ENCODE measurements at regions not wholly inside any gene's neighbourhood (a gene's known extent, or its start where the extent isn't known, plus 50 kb on each side); places are given as distances from the start of the nearest gene placed in this dataset.

- DNase-seq (ENCODE audit: low read depth in 3 of 3) = no peak
These were observed 149.5 kb downstream of the PCSK1 start for GRCh38 chr5:96283589-96283988.

DNA sequence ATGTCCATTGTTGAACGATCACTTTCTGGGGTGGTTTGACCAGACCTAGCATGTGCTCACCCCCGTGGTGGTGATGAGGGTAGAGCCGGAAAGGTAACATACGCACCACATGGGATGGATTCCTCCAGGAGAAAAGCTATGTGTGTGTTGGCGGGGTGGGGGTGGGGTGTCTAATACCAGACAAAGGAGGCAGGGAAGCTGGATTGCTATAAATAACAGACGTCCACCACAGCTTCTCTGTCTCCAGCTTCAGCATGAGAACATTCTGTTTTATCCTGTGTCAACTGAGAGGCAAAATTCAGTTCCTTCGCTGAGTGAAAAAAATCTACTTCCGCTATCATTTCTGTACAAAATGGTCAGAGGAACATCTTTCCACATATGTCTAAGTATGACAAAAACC lies 151.0 kb downstream of the PCSK1 start:
- DNase-seq (ENCODE audit: low read depth in 3 of 3) = no peak

DNA sequence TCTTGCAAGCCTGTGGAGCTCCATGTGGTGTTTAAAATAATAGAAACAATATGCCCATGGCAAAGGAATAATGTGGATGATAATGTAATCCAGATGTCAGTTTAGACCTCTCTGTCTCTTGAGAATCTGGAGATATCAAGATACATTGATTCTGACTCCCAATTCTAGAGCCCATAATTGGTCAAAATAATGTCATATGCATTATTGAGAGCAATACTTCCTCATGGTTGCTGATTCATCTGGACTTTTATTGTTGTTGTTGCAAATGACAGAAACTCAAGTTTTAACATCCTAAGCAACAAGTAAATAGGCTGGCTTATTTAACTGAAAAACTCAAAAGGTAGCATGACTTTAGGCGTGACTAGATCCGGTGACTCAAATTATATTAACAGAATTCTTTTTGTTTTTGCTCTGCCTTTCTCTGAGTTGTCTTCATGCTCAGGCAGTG lies 152.1 kb downstream of the PCSK1 start:
- no peak for DNase-seq (ENCODE audit: low read depth in 3 of 3)

GRCh38 chr5:96279801-96280542 lies 153.1 kb downstream of the PCSK1 start:
- no peak for DNase-seq (ENCODE audit: low read depth in 3 of 3)

DNA sequence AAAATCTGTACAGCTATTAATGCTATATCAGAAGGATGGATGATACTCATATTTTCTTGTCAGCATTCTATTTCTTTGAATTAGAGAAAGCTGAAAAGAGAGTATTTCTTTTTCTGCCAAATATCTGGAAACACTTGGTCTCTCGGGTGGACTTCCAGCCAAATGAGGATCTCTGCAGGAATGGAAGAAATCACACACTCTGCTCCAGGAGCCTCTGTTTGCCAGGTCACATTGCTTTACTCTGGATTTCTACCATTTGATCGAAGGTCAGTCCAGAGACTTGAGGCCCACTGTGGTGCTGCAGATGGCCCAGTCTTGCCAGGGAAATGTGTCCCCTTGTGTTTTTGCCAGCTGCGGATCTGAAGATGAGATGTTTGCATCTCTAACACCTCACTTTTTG lies 154.1 kb downstream of the PCSK1 start:
- no peak for DNase-seq (ENCODE audit: low read depth in 3 of 3)

DNA sequence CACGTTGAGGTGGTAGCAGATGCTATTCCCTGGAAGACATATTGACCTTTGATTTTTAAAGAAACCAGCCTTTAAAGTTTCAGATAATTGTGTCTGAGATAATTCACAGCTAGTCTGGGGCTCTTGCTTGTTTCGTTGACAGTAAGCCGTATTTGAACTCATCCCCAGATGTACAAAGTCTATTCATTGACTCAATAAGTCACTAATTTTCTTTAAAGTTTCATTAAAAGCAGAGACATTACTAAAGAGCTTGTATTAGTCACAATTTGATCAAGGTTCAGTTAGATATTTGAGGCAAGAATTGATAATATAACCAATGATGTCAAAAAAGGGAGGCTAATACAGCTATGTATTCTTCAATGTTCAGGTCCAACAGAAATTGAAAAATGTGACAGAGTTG lies 158.0 kb downstream of the PCSK1 start:
- DNase-seq (ENCODE audit: low read depth in 3 of 3) = no peak

- DNase-seq (ENCODE audit: low read depth in 3 of 3) = no peak
These were observed 167.6 kb downstream of the PCSK1 start for GRCh38 chr5:96265487-96265886.

- DNase-seq (ENCODE audit: low read depth in 3 of 3) = no peak
These were observed 169.0 kb downstream of the PCSK1 start for GRCh38 chr5:96264047-96264446.

GRCh38 chr5:96262105-96262504 lies 170.9 kb downstream of the PCSK1 start:
- no peak for DNase-seq (ENCODE audit: low read depth in 3 of 3)

GRCh38 chr5:96260009-96260408 lies 173.0 kb downstream of the PCSK1 start:
- DNase-seq (ENCODE audit: low read depth in 3 of 3) = no peak

GRCh38 chr5:96259151-96259772 lies 173.8 kb downstream of the PCSK1 start:
- no peak for DNase-seq (ENCODE audit: low read depth in 3 of 3)

- DNase-seq (ENCODE audit: low read depth in 3 of 3) = no peak
These were observed 174.4 kb downstream of the PCSK1 start for GRCh38 chr5:96258692-96259091.

- DNase-seq (ENCODE audit: low read depth in 3 of 3) = no peak
These were observed 175.1 kb downstream of the PCSK1 start for GRCh38 chr5:96257904-96258303.

DNA sequence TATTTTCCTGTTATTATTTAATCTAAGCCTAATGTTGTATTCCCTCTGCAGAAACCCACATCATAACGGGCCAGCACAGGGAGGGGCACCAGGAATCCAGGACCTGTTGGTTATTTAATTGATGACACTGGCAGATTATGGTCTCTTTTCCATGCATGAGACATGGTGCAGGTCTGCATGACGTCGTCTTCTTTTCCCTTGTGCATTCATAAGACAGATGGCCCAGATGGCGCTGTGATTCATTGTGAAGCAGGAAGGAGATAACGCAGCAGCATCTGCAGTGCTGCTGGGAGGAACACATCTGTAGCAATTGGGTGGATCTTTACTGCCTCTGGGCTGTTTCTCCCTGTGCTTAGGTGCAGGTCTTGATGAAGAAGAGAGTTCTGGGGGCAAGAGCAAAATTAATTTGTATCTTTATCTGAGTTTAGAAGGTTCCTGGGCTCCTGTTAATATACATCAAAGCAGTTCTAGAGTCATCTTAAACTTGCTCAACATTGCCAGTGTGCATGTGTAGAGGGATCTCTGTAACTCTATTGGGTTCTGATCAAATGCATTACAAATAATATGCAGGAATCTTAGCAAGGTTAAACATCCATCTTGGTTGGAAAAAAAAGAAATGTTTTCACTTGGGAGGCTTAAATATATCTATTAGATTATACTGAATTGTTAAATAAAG lies 176.1 kb downstream of the PCSK1 start:
- DNase-seq (ENCODE audit: low read depth in 3 of 3) = no peak

- no peak for DNase-seq (ENCODE audit: low read depth in 3 of 3)
These were observed 177.9 kb downstream of the PCSK1 start for GRCh38 chr5:96254980-96255691.

DNA sequence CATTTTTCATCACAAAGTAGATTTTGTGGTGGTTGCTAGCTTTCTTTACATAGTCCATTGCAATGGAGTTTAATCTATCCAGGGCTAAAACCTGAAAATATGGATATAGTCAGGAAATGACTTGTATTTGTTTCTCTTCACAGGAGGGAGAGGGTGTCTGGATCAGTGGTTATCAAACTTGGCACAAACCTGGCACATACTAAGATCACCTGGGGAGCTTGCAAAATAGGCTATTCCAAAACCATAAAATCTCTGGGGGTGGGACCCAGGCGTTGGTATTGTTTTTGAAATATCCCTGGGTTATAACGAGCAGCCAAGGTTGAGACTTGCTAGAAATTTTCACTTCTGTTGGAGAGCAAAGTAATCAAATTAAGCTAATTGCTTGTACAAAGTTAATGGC lies 179.9 kb downstream of the PCSK1 start:
- DNase-seq (ENCODE audit: low read depth in 3 of 3) = no peak

- no peak for DNase-seq (ENCODE audit: low read depth in 3 of 3)
These were observed 180.5 kb downstream of the PCSK1 start for GRCh38 chr5:96252596-96252995.

GRCh38 chr5:96250782-96251181 lies 182.3 kb downstream of the PCSK1 start:
- DNase-seq (ENCODE audit: low read depth in 3 of 3) = no peak

DNA sequence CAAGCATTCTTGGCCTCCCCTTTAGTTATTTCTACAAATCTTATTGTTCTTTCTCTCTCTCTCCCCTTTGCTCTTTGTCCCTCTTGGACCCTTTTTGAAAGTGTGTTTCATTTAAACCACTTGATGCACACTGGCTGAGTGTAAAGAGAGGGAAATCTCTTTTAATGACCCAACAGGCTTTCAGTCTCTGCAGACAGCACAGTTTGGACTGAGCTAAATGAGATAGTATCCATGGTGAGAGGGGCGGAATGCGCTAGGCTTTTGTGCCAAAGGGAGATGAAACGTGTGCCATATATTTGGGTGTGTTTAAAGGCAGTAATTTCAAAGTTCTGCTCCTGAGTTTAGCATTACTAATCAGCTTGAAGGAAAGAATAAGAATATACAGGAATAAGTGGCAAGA lies 184.9 kb downstream of the PCSK1 start:
- no peak for DNase-seq (ENCODE audit: low read depth in 3 of 3)

DNA sequence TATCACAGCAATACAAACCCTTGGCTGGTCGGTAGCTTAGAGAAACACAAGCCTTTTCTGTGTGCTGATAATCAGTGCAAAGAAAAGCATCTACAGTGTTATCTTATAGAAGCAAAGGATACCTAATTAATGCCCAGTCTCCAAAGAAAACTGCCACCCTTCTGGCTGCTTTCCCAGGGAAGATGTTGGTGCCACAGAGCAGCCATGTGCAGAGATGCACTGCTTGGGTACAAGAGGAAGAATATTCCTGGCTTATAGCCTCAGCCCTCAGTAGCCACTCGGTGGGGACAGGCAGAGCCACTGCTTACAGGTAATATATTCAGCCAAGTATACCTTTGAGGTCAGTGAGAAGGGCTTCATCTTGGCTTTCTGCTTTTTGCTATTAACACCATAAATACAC lies 185.3 kb downstream of the PCSK1 start:
- DNase-seq (ENCODE audit: low read depth in 3 of 3) = no peak

DNA sequence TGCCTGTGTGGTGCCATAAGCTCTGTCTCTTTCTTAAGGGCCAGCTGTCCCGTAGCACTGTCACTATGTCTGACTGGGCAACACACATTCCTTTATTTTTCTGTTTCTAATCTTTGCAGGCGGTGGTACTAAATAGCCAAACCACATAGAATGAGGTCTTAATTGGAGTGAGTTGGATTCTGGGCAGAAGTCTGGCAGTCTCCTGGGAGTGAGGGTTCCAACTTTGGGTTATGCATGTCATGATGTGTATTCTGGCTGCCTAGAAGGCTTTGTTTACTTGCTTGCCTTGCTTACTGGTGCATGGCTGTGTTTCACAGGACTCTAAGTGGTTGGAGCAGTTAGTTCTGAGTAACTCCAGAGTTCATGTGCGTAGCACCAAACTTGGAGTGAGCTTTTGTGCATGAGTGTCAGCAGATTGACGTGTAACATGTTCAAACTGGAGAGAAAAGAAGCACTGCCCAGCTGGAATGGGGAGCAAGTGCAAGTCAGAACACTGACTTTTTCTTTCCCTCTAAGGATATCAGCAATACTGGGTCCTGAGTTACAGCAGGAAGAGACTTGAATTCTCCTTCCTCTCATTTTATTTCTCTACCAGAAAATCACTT lies 185.8 kb downstream of the PCSK1 start:
- DNase-seq (ENCODE audit: low read depth in 3 of 3) = no peak
